ENCODE measurements at regions not wholly inside any gene's neighbourhood (a gene's known extent, or its start where the extent isn't known, plus 50 kb on each side); places are given as distances from the start of the nearest gene placed in this dataset.

DNA sequence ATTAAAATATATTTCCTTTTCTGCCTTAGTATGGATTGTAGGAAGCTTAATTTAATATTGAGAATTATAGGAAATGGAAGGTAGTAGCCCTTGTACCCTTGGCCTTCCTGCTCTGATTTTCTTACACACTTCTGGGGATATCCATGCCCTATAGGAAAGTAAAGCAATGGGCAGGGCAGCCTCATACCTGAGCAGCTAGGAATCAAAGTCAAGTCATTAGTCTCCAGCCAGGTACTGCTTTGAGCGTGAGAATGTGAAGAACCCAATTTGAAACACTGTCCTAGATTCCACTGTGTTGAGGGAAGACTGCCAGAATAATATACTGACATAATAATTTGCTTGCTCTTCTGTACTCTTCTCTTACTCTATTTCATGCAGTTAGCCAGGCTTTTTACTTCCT, 51.0 kb upstream of the L3MBTL3 start:
- WGBS, result 96% methylated on average over 1 of the region's 1 CpG
- Histone ChIP-seq H3K4me3 (ENCODE audit: low read length) (no peak overlapping the region), H3K27ac (ENCODE audit: low read depth, low read length) (no peak overlapping the region), H3K9ac (ENCODE audit: low read depth, low read length) (no peak overlapping the region), H3K27me3 (ENCODE audit: insufficient read depth, low read length) (no peaks in the 10 kb centered on the region), H3K9me3 (ENCODE audit: insufficient read depth, low read depth, low read length) (0 out of 2 replicates have a peak, but pooled peaks cover 3% of the 10 kb centered on the region), H3K4me1 (ENCODE audit: insufficient read depth, low read length) (peaks cover 9% of the 10 kb centered on the region), H3K36me3 (ENCODE audit: insufficient read depth, low read length) (no peaks in the 10 kb centered on the region)

DNA sequence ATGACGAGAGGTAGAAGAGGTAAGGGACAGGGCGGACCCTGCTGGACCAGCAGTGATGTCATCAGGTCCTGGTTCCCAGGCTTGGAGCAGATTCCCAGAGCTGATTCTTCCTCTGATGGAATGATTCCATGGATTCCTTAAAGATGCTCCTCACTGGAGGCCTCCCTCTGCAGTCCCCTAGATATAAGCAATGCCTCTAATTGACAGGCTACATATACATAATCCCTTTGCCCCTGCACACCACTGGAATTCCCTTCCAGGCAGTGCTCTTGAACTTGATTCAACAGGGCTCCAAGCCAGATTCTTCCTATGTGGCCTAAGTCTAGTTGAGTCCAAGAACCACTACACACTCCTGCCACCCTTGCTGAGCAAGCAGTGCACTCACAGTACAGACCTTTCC, 52.3 kb upstream of the L3MBTL3 start:
- no peak overlapping the region for H3K9ac ChIP-seq (ENCODE audit: low read depth, low read length)
- H3K4me3 ChIP-seq (ENCODE audit: low read length), result no peak overlapping the region
- H3K4me1 ChIP-seq (ENCODE audit: insufficient read depth, low read length), result peaks cover 9% of the 10 kb centered on the region
- H3K9me3 ChIP-seq (ENCODE audit: insufficient read depth, low read depth, low read length), result 0 out of 2 replicates have a peak, but pooled peaks cover 3% of the 10 kb centered on the region
- no peaks in the 10 kb centered on the region for H3K36me3 ChIP-seq (ENCODE audit: insufficient read depth, low read length)
- H3K27me3 ChIP-seq (ENCODE audit: insufficient read depth, low read length), result no peaks in the 10 kb centered on the region
- 91% methylated on average over 2 of the region's 2 CpGs for WGBS
- no peak overlapping the region for H3K27ac ChIP-seq (ENCODE audit: low read depth, low read length)

DNA sequence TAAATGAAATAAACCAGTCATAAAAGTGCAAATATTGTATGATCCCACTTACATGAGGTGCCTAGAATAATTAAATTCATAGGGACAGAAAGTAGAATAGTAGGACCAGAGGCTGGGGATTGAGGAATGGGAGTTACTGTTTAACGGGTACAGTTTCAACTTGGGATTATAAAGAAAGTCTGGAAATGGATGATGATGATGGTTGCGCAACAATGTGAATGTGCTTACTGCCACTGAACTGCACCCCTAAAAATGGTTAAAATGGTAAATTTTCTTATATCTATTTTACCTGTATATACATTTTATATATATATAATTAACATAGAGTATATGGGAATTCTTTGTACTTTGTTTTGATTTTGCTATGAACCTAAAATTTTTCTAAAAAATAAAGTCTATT, 53.3 kb upstream of the L3MBTL3 start:
- H3K27me3 ChIP-seq (ENCODE audit: insufficient read depth, low read length), result no peaks in the 10 kb centered on the region
- H3K36me3 ChIP-seq (ENCODE audit: insufficient read depth, low read length), result no peaks in the 10 kb centered on the region
- H3K9ac ChIP-seq (ENCODE audit: low read depth, low read length), result no peak overlapping the region
- no peak overlapping the region for H3K4me3 ChIP-seq (ENCODE audit: low read length)
- H3K9me3 ChIP-seq (ENCODE audit: insufficient read depth, low read depth, low read length), result 0 out of 2 replicates have a peak, but pooled peaks cover 3% of the 10 kb centered on the region
- WGBS, result 95% methylated on average over 2 of the region's 2 CpGs
- H3K27ac ChIP-seq (ENCODE audit: low read depth, low read length), result no peak overlapping the region
- H3K4me1 ChIP-seq (ENCODE audit: insufficient read depth, low read length), result peaks cover 9% of the 10 kb centered on the region

DNA sequence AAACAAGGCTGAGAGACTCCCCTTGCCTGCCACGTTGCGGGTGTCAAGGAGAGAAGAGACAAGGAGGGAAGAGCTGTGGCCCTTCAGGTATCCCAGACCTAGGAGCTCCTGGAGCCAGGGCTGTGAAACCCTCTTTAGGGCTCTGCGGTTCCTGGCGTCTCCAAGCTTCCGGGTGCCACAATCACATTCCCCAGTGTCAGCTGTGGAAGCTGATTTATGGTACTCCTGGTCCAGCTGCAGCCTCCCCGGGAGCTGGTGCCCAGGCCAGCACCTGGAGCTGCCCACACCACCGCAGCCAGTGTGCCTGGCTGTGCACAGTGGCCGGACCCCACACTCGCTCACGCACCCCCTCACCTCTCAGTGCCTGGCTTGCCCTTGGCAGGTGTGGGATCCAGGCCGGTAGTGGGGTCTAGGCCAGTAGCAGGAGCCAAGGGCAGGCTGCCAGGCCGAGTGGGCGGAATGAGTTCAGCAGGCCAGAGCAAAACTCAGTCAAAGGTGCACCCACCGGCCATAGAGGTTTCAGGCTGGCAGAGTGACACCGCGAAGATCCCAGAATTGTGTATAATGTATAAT, 58.9 kb upstream of the L3MBTL3 start:
- 94% methylated on average over 14 of the region's 16 CpGs for WGBS
- Histone ChIP-seq H3K4me1 (ENCODE audit: insufficient read depth, low read length) (no peaks in the 10 kb centered on the region), H3K27me3 (ENCODE audit: insufficient read depth, low read length) (no peaks in the 10 kb centered on the region), H3K4me3 (ENCODE audit: low read length) (no peak overlapping the region), H3K9ac (ENCODE audit: low read depth, low read length) (no peak overlapping the region), H3K27ac (ENCODE audit: low read depth, low read length) (no peak overlapping the region), H3K9me3 (ENCODE audit: insufficient read depth, low read depth, low read length) (0 out of 2 replicates have a peak, but pooled peaks cover 2% of the 10 kb centered on the region), H3K36me3 (ENCODE audit: insufficient read depth, low read length) (no peaks in the 10 kb centered on the region)

DNA sequence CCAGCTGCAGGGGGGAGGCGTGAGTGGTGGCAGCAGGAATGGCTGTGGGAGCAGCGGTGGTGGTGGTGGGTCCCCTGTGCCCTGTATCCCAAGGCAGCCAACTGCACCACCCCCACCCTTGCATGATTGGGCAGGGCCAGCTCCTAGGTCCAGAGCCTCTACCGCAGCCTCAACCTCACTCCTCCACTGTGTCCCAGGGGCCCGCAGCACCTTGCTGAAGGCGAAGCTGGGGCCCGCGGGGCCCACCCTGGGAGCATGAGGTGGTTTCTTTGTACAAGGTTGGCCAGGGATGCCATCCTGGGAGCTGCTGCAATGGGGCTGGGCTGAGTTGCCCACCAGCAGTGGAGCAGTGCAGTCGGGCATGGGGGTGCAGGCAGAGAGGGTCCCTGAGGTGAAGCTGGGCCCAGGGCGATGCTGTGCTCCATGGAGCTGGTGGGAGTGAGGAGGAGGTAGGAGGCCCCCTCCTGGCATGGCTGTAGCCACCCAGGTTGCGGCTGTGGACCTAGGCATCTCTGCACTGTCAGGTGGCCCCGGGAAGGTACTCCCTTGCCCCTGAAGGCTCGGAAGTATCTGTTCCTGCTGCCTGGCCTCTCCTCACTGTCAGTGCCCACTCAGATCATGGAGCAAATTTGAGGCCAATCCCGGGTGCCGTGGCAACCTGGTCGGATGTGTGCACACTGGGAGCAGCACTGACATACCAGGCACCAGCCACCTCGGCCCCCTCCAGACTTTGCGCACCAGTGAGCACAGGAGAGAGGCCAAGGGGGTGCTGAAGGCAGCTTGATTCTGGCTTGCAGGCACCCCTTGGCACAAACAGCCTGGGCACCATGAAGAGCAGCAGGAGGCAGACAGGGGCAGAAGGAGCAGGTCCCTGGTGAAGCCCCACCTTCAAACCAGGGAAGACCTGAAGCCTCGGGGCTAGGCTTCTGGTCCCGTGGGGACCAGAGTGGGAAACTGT, 60.2 kb upstream of the L3MBTL3 start:
- Histone ChIP-seq H3K4me1 (ENCODE audit: insufficient read depth, low read length) (no peaks in the 10 kb centered on the region), H3K4me3 (ENCODE audit: low read length) (no peak overlapping the region), H3K27ac (ENCODE audit: low read depth, low read length) (no peak overlapping the region), H3K27me3 (ENCODE audit: insufficient read depth, low read length) (no peaks in the 10 kb centered on the region), H3K9me3 (ENCODE audit: insufficient read depth, low read depth, low read length) (no peaks in the 10 kb centered on the region), H3K36me3 (ENCODE audit: insufficient read depth, low read length) (no peaks in the 10 kb centered on the region), H3K9ac (ENCODE audit: low read depth, low read length) (no peak overlapping the region)
- WGBS, result 97% methylated on average over 19 of the region's 19 CpGs

DNA sequence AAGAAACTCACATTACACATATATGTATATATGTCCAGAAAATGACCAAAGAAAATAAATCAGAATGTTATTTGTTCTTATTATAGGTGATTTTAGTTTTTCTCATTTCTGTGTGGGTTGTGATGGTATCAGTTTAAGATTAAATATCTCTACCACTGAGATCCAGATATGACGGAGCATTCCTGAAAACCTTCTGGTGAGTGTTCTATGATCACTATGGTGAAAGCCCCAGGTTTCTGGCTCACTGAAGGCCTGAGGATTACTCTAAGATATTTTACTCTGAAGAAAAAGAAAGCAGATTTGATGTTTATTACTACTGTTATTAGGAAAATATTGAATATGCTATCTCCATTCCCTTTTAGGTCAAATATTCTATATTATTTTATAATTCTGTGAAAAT, 62.8 kb upstream of the L3MBTL3 start:
- Histone ChIP-seq H3K27me3 (ENCODE audit: insufficient read depth, low read length) (no peaks in the 10 kb centered on the region), H3K9me3 (ENCODE audit: insufficient read depth, low read depth, low read length) (no peaks in the 10 kb centered on the region), H3K27ac (ENCODE audit: low read depth, low read length) (no peak overlapping the region), H3K4me3 (ENCODE audit: low read length) (no peak overlapping the region), H3K4me1 (ENCODE audit: insufficient read depth, low read length) (no peaks in the 10 kb centered on the region), H3K9ac (ENCODE audit: low read depth, low read length) (no peak overlapping the region), H3K36me3 (ENCODE audit: insufficient read depth, low read length) (no peaks in the 10 kb centered on the region)
- 100% methylated on average over 1 of the region's 1 CpG for WGBS

DNA sequence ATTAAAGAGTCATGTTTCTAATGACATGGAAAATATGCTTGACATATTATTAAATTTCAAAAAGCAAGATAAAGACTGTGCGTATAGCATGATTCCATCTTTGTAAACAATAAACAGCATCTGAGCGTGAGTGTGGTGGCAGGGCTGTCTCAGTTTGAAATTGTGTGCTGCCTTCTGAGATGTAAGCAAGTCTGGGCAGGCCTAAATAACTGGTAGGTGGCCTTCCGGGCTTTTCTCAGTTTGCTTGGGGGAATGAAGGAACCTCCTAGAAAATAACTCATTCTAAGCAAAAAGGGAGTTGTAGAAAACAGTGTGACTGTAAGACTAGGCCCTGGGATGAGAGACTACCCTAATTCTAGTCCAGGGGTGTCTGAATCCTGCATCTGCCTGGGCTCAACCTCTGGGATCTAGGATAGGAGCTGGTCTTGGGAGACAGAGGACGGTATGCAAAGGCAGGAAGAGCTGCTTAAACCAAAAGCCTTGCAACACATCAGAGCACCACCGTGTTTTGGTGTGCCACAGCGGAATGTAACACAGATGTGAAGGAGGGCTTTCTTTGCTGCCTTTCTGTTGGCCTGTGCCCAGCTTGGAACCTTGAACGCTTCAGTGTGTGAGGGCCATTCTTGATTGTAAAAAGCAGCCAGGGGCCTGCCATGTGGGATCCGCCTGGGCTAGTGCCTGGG, 63.5 kb upstream of the L3MBTL3 start:
- H3K27ac ChIP-seq (ENCODE audit: low read depth, low read length), result no peak overlapping the region
- H3K36me3 ChIP-seq (ENCODE audit: insufficient read depth, low read length), result no peaks in the 10 kb centered on the region
- H3K4me1 ChIP-seq (ENCODE audit: insufficient read depth, low read length), result no peaks in the 10 kb centered on the region
- H3K4me3 ChIP-seq (ENCODE audit: low read length), result no peak overlapping the region
- H3K9ac ChIP-seq (ENCODE audit: low read depth, low read length), result no peak overlapping the region
- no peaks in the 10 kb centered on the region for H3K27me3 ChIP-seq (ENCODE audit: insufficient read depth, low read length)
- no peaks in the 10 kb centered on the region for H3K9me3 ChIP-seq (ENCODE audit: insufficient read depth, low read depth, low read length)
- 88% methylated on average over 8 of the region's 8 CpGs for WGBS

DNA sequence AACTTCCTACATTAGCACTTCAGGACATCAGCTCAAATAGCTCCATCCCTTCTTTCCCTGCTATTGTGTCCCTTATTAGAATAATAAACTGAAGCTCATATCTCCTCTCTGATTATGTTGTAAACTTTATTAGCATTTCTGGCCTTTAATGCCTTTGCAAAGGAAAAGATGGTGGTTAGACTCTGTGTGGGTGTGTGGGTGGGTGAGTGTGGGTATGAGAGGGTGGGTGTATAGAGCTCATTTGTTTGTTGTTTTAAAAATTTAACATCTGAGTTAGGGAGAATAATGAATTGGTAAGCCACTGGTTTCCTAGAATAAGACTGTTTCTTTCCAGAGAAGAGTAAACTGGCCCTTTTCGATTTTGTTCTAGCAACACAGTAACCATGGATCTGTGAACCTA, 70.6 kb upstream of the L3MBTL3 start:
- Histone ChIP-seq H3K4me1 (ENCODE audit: insufficient read depth, low read length) (peaks cover 21% of the 10 kb centered on the region), H3K9me3 (ENCODE audit: insufficient read depth, low read depth, low read length) (no peaks in the 10 kb centered on the region), H3K4me3 (ENCODE audit: low read length) (no peak overlapping the region), H3K9ac (ENCODE audit: low read depth, low read length) (no peak overlapping the region), H3K27me3 (ENCODE audit: insufficient read depth, low read length) (no peaks in the 10 kb centered on the region), H3K27ac (ENCODE audit: low read depth, low read length) (no peak overlapping the region), H3K36me3 (ENCODE audit: insufficient read depth, low read length) (no peaks in the 10 kb centered on the region)
- 93% methylated on average over 1 of the region's 1 CpG for WGBS

DNA sequence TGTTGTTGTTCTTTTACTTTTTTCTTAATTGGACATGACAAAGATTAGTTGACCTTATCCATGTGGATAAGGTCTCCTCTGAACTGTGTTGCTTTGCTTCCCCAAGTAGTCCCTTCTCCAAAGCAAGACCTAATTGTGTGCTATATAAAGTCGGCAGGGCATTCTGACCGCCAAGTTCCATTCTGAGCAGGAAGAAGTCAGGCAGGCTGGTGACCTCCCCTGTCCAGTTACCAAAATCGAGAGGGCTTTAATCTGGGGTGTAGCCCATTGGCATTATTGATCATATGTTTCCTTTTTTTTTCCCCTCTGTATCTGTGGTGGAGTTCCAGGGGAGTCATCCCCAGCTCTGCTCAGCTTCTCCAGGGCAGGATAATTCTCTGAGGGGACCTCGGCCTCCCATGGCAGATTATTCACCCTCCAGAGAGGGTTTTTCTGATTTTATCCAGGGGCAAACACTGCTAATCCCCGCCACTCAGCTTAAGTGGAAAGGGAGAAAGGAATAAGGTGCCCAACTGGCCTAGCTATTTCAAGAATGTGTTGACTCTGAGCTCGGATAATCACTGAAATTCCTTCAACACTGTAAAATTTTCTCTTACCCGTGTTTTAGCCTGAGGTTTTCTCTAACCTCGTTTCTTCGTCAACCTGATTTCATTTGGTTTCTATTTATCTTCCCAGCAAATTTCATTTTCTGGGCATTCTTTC, 71.8 kb upstream of the L3MBTL3 start:
- H3K4me3 ChIP-seq (ENCODE audit: low read length), result no peak overlapping the region
- no peaks in the 10 kb centered on the region for H3K27me3 ChIP-seq (ENCODE audit: insufficient read depth, low read length)
- H3K9ac ChIP-seq (ENCODE audit: low read depth, low read length), result peak overlapping the region; percentile 23; the same call in 1 of the 2 replicates
- WGBS, result 54% methylated on average over 8 of the region's 9 CpGs
- peaks cover 21% of the 10 kb centered on the region for H3K4me1 ChIP-seq (ENCODE audit: insufficient read depth, low read length)
- peak overlapping the region; percentile 56 for H3K27ac ChIP-seq (ENCODE audit: low read depth, low read length)
- H3K9me3 ChIP-seq (ENCODE audit: insufficient read depth, low read depth, low read length), result no peaks in the 10 kb centered on the region
- no peaks in the 10 kb centered on the region for H3K36me3 ChIP-seq (ENCODE audit: insufficient read depth, low read length)

DNA sequence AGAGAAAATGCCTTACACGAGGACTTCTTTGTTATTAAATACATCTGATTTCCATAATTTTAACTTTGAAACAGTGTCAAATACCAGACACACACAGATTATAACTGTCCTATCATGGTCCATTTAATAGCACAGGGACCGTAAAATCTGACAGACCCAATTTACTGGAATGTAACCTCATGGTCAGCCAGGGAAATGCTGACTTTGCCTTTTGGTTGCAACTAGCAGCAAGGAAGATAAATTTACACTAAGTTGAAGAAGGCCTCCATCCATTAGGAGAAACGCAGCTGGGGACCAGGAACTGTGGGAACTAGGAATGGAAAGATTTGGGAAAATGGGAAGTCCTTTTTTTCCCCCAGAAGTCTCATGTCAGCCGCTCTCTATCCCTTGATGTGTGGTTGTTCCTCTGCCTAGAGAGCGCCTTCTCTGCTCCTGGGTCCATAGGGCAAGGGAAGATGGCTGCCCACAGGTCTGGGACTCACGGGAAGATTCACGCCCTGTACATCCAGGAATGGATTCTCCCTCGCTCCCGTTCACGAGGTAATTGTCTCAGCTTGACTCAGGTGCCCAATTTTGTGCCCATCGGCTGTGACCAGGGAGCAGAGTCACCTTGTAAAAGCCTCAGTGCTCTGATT, 74.6 kb upstream of the L3MBTL3 start:
- H3K4me1 ChIP-seq (ENCODE audit: insufficient read depth, low read length), result peaks cover 21% of the 10 kb centered on the region
- no peaks in the 10 kb centered on the region for H3K27me3 ChIP-seq (ENCODE audit: insufficient read depth, low read length)
- 91% methylated on average over 11 of the region's 11 CpGs for WGBS

More for the DNA sequence above, 74.6 kb upstream of the L3MBTL3 start:
- H3K9me3 ChIP-seq (ENCODE audit: insufficient read depth, low read depth, low read length), result no peaks in the 10 kb centered on the region
- no peak overlapping the region for H3K9ac ChIP-seq (ENCODE audit: low read depth, low read length)
- no peak overlapping the region for H3K4me3 ChIP-seq (ENCODE audit: low read length)
- H3K36me3 ChIP-seq (ENCODE audit: insufficient read depth, low read length), result no peaks in the 10 kb centered on the region
- H3K27ac ChIP-seq (ENCODE audit: low read depth, low read length), result no peak overlapping the region

Data from HUES64 (cell line).